GM12875 (cell line): ENCODE measurements at regions not wholly inside any gene's neighbourhood (a gene's known extent, or its start where the extent isn't known, plus 50 kb on each side); places are given as distances from the start of the nearest gene placed in this dataset.

ENCODE experiments used
- H3K4me3 ChIP-seq: one replicate; pipeline ENCODE4 v1.5.1; 2011; ENCODE audit warnings: low read depth, low read length, control low read depth
- TF ChIP-seq, protein P1 (sequence below): IDR thresholded peaks from 2 replicates; pipeline ENCODE4 v1.5.1; 2011; ENCODE audit warnings: low read depth, mild to moderate bottlenecking, control low read depth, inconsistent platforms, low read length, moderate library complexity, borderline replicate concordance; ENCODE audit not compliant: insufficient read depth

DNA sequence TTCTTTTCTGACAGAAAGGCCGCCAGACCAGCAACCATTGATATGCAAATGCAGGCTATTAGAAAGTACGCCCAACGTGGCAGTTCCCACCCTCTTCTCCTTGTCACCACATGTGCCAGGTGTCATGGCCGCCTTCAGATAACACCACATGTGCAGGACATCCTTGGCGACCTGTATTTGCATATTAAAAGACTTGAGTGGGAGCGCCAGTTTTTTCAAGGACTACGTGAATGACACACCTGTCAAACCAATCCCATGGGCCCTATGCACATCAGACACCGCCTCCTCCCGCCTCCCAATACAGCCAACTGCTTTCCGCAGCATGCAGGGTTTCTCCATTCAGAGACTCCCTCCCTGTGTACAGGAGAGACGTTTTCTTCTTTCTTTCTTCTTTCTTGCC lies 318.6 kb upstream of the FAR2 start:
- H3K4me3 ChIP-seq: no peak overlapping the region
- TF ChIP-seq, protein P1, sequence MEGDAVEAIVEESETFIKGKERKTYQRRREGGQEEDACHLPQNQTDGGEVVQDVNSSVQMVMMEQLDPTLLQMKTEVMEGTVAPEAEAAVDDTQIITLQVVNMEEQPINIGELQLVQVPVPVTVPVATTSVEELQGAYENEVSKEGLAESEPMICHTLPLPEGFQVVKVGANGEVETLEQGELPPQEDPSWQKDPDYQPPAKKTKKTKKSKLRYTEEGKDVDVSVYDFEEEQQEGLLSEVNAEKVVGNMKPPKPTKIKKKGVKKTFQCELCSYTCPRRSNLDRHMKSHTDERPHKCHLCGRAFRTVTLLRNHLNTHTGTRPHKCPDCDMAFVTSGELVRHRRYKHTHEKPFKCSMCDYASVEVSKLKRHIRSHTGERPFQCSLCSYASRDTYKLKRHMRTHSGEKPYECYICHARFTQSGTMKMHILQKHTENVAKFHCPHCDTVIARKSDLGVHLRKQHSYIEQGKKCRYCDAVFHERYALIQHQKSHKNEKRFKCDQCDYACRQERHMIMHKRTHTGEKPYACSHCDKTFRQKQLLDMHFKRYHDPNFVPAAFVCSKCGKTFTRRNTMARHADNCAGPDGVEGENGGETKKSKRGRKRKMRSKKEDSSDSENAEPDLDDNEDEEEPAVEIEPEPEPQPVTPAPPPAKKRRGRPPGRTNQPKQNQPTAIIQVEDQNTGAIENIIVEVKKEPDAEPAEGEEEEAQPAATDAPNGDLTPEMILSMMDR: no peak

DNA sequence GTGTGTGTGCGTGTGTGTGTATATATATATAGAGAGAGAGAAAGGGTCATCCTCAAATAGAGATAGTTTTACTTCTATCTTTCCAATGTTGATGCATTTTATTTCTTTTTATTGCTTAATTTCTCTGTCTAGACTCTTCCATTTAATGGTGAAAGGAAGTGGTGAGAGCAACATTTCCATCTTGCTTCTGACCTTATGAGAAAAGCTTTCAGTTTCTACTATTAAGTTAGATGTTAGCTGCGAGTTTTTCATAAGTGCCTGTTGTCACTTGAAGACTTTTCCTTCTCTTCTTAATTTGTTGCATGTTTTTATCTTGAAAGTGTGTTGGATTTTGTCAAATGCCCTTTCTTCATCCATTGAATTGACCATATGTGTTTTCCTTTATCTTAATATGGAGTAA lies 304.4 kb upstream of the FAR2 start:
- TF ChIP-seq, protein P1: no peak
- no peak overlapping the region for H3K4me3 ChIP-seq

- TF ChIP-seq, protein P1: no peak
- H3K4me3 ChIP-seq: no peak overlapping the region
Measured at GRCh38 chr12:28851781-28852180, 297.3 kb upstream of the FAR2 start.

- TF ChIP-seq, protein P1: no peak
- H3K4me3 ChIP-seq: no peak overlapping the region
Measured at GRCh38 chr12:28855761-28856310, 293.2 kb upstream of the FAR2 start.

- H3K4me3 ChIP-seq: no peak overlapping the region
- TF ChIP-seq, protein P1: no peak
Measured at GRCh38 chr12:28857369-28857768, 291.7 kb upstream of the FAR2 start.

DNA sequence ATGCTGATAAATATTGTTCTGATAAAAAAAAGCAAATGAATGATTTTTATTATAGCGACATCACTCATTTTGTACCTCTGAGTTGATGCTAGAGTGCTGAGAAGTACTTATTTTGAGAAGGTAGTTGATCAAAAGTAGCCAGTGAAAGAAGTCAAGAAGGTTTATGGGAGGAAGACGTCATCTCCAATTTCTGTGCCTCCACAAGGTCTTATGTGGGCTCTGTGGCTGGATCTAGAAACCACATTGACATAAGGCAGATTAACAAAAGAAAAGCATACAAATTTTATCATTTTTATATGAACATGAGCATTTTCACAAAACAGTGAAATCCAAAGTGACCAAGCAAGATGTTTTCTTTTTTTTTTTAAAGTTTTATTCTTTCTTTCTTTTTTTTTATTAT lies 289.5 kb upstream of the FAR2 start:
- TF ChIP-seq, protein P1: no peak

GRCh38 chr12:28865776-28866175 lies 283.3 kb upstream of the FAR2 start:
- no peak overlapping the region for H3K4me3 ChIP-seq
- TF ChIP-seq, protein P1: no peak

More for the DNA sequence above, 289.5 kb upstream of the FAR2 start:
- H3K4me3 ChIP-seq: no peak overlapping the region
